ENCODE measurements at regions not wholly inside any gene's neighbourhood (a gene's known extent, or its start where the extent isn't known, plus 50 kb on each side); places are given as distances from the start of the nearest gene placed in this dataset.

DNA sequence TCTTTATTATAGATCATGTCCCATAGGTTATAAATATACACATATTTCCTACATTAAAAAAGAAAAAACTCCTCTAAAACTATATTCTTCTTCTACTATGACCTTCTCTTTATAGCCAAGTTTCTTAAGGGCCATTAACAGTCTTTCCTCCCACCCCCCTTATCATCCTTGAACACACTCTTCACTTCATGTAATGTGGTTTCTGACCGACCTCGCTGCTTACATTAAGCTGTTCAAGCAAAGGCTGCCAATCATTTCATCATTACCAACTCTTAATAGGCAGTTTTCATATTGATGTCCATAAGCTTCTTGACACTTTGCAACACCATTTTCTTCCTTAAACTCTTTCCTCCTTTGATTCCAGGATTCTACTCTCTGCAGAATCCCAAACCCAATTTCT lies 283.0 kb upstream of the PCSK5 start:
- intact Hi-C loops (cut with micrococcal nuclease), result no loop called here
- Histone ChIP-seq H4K20me1 (replicated peaks; ENCODE audit: control insufficient read depth, extremely low read depth, insufficient read depth, low read length) (no peaks in the 10 kb centered on the region), H3K4me3 (replicated peaks in 1 of 3; ENCODE audit: insufficient read depth in 1 of 3, low read depth in 1 of 3, low read length in 3 of 3) (no peak overlapping the region), H3K9me1 (replicated peaks; ENCODE audit: control insufficient read depth, extremely low read depth, insufficient read depth, low read length) (no peaks in the 10 kb centered on the region), H3K9ac (replicated peaks; ENCODE audit: extremely low read depth, insufficient read depth, low read length) (no peak overlapping the region), H3K27ac (ENCODE audit: insufficient read depth, low read depth, low read length) (no peak overlapping the region), H3K9me3 (replicated peaks; ENCODE audit: control insufficient read depth, insufficient read depth, low read length) (no peaks in the 10 kb centered on the region), H3K4me1 (ENCODE audit: control insufficient read depth, extremely low read depth, insufficient read depth, low read length) (no peaks in the 10 kb centered on the region), H2AFZ (ENCODE audit: low read depth, low read length) (no peak overlapping the region), H3K36me3 (ENCODE audit: control insufficient read depth in 2 of 2, extremely low read depth in 1 of 2, insufficient read depth in 2 of 2, low read length in 2 of 2) (no peaks in the 10 kb centered on the region), H3K27me3 (ENCODE audit: control insufficient read depth in 2 of 2, insufficient read depth in 2 of 2, low read length in 2 of 2) (no peaks in the 10 kb centered on the region), H3K79me2 (ENCODE audit: control insufficient read depth, insufficient read depth, low read length) (no peaks in the 10 kb centered on the region), H3K4me2 (ENCODE audit: insufficient read depth, low read length) (no peak overlapping the region)
- DNase-seq (ENCODE audit: low read depth, low spot score), result no peak
- no peak for FAIRE-seq
- BruUV-seq (replicated peaks), result no TSS peak
- TF ChIP-seq EZH2 (IDR thresholded peaks at IDR 0.05; ENCODE audit: borderline replicate concordance, low read depth, low read length, severe bottlenecking) (no peak), JUN (IDR thresholded peaks at IDR 0.05; ENCODE audit: borderline replicate concordance, insufficient read depth, insufficient read length, low read depth) (no peak)
- dilution Hi-C loops (cut with MboI; ENCODE audit: extremely low pct_ligation_motif_present, low sequenced_read_pairs), result no loop called here
- CTCF ChIA-PET, result no interaction called here
- POLR2A ChIA-PET, result no interaction called here

GRCh38 chr9:75609401-75609800 lies 281.1 kb upstream of the PCSK5 start:
- intact Hi-C loops (cut with micrococcal nuclease), result no loop called here

More at GRCh38 chr9:75609401-75609800, 281.1 kb upstream of the PCSK5 start:
- H3K4me1 ChIP-seq (ENCODE audit: control insufficient read depth, extremely low read depth, insufficient read depth, low read length), result no peaks in the 10 kb centered on the region
- H3K4me3 ChIP-seq (replicated peaks in 1 of 3; ENCODE audit: insufficient read depth in 1 of 3, low read depth in 1 of 3, low read length in 3 of 3), result no peak overlapping the region
- no peak overlapping the region for H3K27ac ChIP-seq (ENCODE audit: insufficient read depth, low read depth, low read length)
- no peak overlapping the region for H3K9ac ChIP-seq (replicated peaks; ENCODE audit: extremely low read depth, insufficient read depth, low read length)
- CTCF ChIA-PET, result no interaction called here
- no peaks in the 10 kb centered on the region for H3K79me2 ChIP-seq (ENCODE audit: control insufficient read depth, insufficient read depth, low read length)
- DNase-seq (ENCODE audit: low read depth, low spot score) (no peak), FAIRE-seq (no peak)
- dilution Hi-C loops (cut with MboI; ENCODE audit: extremely low pct_ligation_motif_present, low sequenced_read_pairs), result no loop called here
- H3K9me3 ChIP-seq (replicated peaks; ENCODE audit: control insufficient read depth, insufficient read depth, low read length), result no peaks in the 10 kb centered on the region
- no peak overlapping the region for H2AFZ ChIP-seq (ENCODE audit: low read depth, low read length)
- H3K9me1 ChIP-seq (replicated peaks; ENCODE audit: control insufficient read depth, extremely low read depth, insufficient read depth, low read length), result no peaks in the 10 kb centered on the region
- H4K20me1 ChIP-seq (replicated peaks; ENCODE audit: control insufficient read depth, extremely low read depth, insufficient read depth, low read length), result no peaks in the 10 kb centered on the region
- no peak overlapping the region for H3K4me2 ChIP-seq (ENCODE audit: insufficient read depth, low read length)
- BruUV-seq (replicated peaks), result no TSS peak
- H3K36me3 ChIP-seq (ENCODE audit: control insufficient read depth in 2 of 2, extremely low read depth in 1 of 2, insufficient read depth in 2 of 2, low read length in 2 of 2), result no peaks in the 10 kb centered on the region
- TF ChIP-seq POLR2AphosphoS5 (IDR thresholded peaks at IDR 0.05; ENCODE audit: insufficient read depth, low read depth, low read length), result no peak
- TF ChIP-seq FOS (IDR thresholded peaks at IDR 0.05; ENCODE audit: borderline replicate concordance, insufficient read depth, low read length), result no peak
- TF ChIP-seq GATA2 (IDR thresholded peaks at IDR 0.05; ENCODE audit: insufficient read depth, insufficient read length, low read depth, low read length), result no peak
- TF ChIP-seq, protein P1, sequence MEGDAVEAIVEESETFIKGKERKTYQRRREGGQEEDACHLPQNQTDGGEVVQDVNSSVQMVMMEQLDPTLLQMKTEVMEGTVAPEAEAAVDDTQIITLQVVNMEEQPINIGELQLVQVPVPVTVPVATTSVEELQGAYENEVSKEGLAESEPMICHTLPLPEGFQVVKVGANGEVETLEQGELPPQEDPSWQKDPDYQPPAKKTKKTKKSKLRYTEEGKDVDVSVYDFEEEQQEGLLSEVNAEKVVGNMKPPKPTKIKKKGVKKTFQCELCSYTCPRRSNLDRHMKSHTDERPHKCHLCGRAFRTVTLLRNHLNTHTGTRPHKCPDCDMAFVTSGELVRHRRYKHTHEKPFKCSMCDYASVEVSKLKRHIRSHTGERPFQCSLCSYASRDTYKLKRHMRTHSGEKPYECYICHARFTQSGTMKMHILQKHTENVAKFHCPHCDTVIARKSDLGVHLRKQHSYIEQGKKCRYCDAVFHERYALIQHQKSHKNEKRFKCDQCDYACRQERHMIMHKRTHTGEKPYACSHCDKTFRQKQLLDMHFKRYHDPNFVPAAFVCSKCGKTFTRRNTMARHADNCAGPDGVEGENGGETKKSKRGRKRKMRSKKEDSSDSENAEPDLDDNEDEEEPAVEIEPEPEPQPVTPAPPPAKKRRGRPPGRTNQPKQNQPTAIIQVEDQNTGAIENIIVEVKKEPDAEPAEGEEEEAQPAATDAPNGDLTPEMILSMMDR (IDR thresholded peaks at IDR 0.05; ENCODE audit: extremely low read depth in 1 of 2, insufficient read depth in 1 of 2, low read depth in 1 of 2, low read length in 2 of 2), result no peak
- no peak for TF ChIP-seq EZH2 (IDR thresholded peaks at IDR 0.05; ENCODE audit: borderline replicate concordance, low read depth, low read length, severe bottlenecking)
- no peak for TF ChIP-seq MYC (IDR thresholded peaks at IDR 0.05; ENCODE audit: low read depth, low read length)
- TF ChIP-seq, protein P2, sequence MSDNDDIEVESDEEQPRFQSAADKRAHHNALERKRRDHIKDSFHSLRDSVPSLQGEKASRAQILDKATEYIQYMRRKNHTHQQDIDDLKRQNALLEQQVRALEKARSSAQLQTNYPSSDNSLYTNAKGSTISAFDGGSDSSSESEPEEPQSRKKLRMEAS (IDR thresholded peaks at IDR 0.05; ENCODE audit: insufficient read depth, insufficient read length), result no peak
- no peak for TF ChIP-seq POLR2A (IDR thresholded peaks at IDR 0.05; ENCODE audit: low read depth, low read length)
- TF ChIP-seq JUN (IDR thresholded peaks at IDR 0.05; ENCODE audit: borderline replicate concordance, insufficient read depth, insufficient read length, low read depth), result no peak
- POLR2A ChIA-PET, result no interaction called here
- no peaks in the 10 kb centered on the region for H3K27me3 ChIP-seq (ENCODE audit: control insufficient read depth in 2 of 2, insufficient read depth in 2 of 2, low read length in 2 of 2)
